GM13976 (cell line): ENCODE measurements at regions not wholly inside any gene's neighbourhood (a gene's known extent, or its start where the extent isn't known, plus 50 kb on each side); places are given as distances from the start of the nearest gene placed in this dataset.
"Not testable (repeated sequence)": the region's sequence is repeated elsewhere in the genome, so short reads cannot be mapped to it uniquely, and the experiment has no call there.

Source experiments
- DNase-seq: peaks from one replicate; pipeline ENCODE4 v3.0.0; 2012; ENCODE audit warnings: low spot score
- CTCF ChIP-seq: IDR thresholded peaks from 2 replicates; pipeline ENCODE4 v1.5.1; 2012; ENCODE audit warnings: borderline replicate concordance, mild to moderate bottlenecking; ENCODE audit not compliant: insufficient read depth; ENCODE audit errors: extremely low read depth, missing control alignments, control extremely low read depth
- in situ Hi-C: fragments of 300-500 bp; cut with MboI; formaldehyde crosslinking; loops from one replicate; pipeline ENCODE4 v1.12.0; 2022; ENCODE audit warnings: low sequenced_read_pairs, mixed read lengths, inconsistent platforms; ENCODE audit not compliant: unreplicated experiment

DNA sequence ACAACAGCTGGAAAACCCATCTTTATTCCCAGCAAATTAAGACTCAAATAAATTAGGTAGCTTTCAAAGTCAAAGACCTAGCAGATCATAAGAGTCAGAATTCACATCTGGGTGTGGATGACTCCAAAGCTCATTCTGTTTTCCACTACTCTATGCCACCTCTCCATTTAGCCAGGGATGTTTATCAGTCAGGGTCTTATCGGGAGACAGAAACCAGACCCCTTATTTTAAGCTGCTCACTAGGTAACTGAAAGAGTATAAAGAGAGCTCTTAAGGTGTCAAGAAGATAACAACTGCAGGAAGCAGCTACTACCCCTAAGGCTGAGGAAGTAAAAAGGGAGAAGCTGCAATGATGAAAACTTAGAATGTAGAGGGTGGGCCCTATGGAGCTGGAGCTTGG lies 333.7 kb upstream of the KLF3 start:
- in situ Hi-C loops, result no loop called here
- no peak for DNase-seq
- TF ChIP-seq CTCF, result no peak

DNA sequence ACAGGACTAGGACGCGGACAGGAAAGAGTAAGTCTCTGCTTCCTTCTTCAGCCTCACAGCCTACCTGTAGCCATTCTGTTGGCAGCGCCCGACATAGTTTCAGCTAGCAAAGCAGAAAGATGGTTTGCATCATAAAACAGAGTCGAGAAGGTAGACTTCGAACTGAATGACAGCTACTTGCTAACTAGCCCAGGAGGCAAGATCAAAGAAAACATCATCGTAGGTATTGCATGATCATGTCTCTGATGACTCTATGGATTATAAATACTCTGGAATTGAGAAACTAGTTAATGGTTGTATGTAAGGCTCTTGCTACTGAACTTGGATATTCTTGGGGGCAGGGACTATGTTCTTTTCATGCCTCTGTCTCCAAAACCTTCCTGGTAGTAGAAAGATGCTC lies 333.1 kb upstream of the KLF3 start:
- DNase-seq, result no peak
- TF ChIP-seq CTCF, result no peak
- in situ Hi-C loops, result no loop called here

GRCh38 chr4:38332699-38333098 lies 331.3 kb upstream of the KLF3 start:
- in situ Hi-C loops, result no loop called here
- TF ChIP-seq CTCF, result no peak
- DNase-seq, result no peak

- in situ Hi-C loops, result no loop called here
- DNase-seq, result no peak
- TF ChIP-seq CTCF, result no peak
These were observed 330.8 kb upstream of the KLF3 start for GRCh38 chr4:38333219-38333618.

GRCh38 chr4:38334791-38335190 lies 329.2 kb upstream of the KLF3 start:
- TF ChIP-seq CTCF, result no peak
- DNase-seq, result no peak
- in situ Hi-C loops, result no loop called here

GRCh38 chr4:38338939-38339338 lies 325.1 kb upstream of the KLF3 start:
- DNase-seq, in situ Hi-C loops: not testable (repeated sequence)

DNA sequence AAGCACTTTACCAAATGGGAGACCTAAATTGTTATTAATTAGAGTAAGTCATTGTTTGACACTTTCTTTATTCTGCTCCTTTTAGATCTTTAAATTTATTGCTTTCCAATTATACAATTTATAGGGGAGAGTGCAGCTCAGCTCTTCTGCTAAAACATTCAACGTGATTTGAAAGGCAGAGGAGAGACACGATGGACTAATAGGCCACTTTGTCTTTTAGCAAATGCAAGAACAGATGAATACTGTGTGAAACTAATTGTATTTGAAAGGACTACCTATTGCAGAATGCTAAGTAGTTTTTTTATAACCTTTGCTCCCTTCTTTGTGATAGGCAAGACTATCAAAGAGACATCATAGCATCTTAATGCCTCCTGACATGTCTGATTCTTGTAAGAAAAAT lies 320.4 kb upstream of the KLF3 start:
- no peak for DNase-seq
- TF ChIP-seq CTCF, result no peak
- in situ Hi-C loops, result no loop called here

DNA sequence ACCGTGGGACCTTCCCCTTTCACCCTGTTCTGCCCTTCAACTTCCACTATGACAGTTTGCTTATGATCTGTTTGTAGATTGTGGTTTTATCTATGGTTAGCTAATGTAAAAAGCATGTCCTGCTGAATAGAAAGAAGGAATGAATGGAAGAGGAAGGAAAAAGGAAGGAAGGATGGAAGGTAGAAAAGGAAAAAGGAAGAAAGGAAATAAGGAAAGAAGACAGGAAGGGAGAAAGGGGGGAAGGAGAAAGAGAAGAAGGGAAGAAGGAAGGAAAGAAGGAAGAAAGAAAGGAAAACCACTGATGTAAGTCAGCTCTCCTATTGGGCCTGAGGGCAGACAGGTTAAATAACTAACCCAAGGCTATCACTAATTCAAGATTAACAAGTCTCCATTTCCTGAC lies 319.1 kb upstream of the KLF3 start:
- TF ChIP-seq CTCF, result no peak
- in situ Hi-C loops, result no loop called here

More for the DNA sequence above, 319.1 kb upstream of the KLF3 start:
- DNase-seq, result no peak
